MG63 (cell line): ENCODE measurements at regions not wholly inside any gene's neighbourhood (a gene's known extent, or its start where the extent isn't known, plus 50 kb on each side); places are given as distances from the start of the nearest gene placed in this dataset.

Source experiments
- DNase-seq: peaks from one replicate; pipeline ENCODE4 v3.0.0-alpha.2; 2020
- H3K27me3 ChIP-seq: fragments of 250-450 bp; sonication (Bioruptor Pico); 2 replicates; pipeline ENCODE4 v1.5.1; 2020; ENCODE audit warnings: mild to moderate bottlenecking, moderate library complexity
- H3K36me3 ChIP-seq: fragments of 250-450 bp; sonication (Bioruptor Pico); 2 replicates; pipeline ENCODE4 v1.5.1; 2020; ENCODE audit warnings: mild to moderate bottlenecking, moderate library complexity
- H3K4me3 ChIP-seq: fragments of 250-450 bp; sonication (Bioruptor Pico); 2 replicates; pipeline ENCODE4 v1.5.1; 2020; ENCODE audit warnings: mild to moderate bottlenecking, moderate library complexity
- H3K9me3 ChIP-seq: fragments of 250-450 bp; sonication (Bioruptor Pico); 2 replicates; pipeline ENCODE4 v1.5.1; 2020; ENCODE audit warnings: mild to moderate bottlenecking, moderate library complexity

- Histone ChIP-seq H3K9me3 (no peaks in the 10 kb centered on the region), H3K27me3 (peaks cover 10% of the 10 kb centered on the region; the same call in 1 of the 2 replicates), H3K4me3 (no peak overlapping the region), H3K36me3 (no peaks in the 10 kb centered on the region)
- DNase-seq, result no peak
Measured at GRCh38 chr3:162136136-162136535, 639.5 kb downstream of the OTOL1 start.

GRCh38 chr3:162138509-162138908 lies 641.9 kb downstream of the OTOL1 start:
- no peak overlapping the region for H3K4me3 ChIP-seq
- 0 out of 2 replicates have a peak, but pooled peaks cover 2% of the 10 kb centered on the region for H3K27me3 ChIP-seq
- H3K36me3 ChIP-seq, result no peaks in the 10 kb centered on the region
- no peaks in the 10 kb centered on the region for H3K9me3 ChIP-seq
- no peak for DNase-seq

GRCh38 chr3:162139841-162140240 lies 643.2 kb downstream of the OTOL1 start:
- no peak overlapping the region for H3K4me3 ChIP-seq
- H3K36me3 ChIP-seq, result no peaks in the 10 kb centered on the region
- no peak for DNase-seq
- no peaks in the 10 kb centered on the region for H3K9me3 ChIP-seq
- no peaks in the 10 kb centered on the region for H3K27me3 ChIP-seq

- peak; percentile 3 for DNase-seq
- Histone ChIP-seq H3K36me3 (no peaks in the 10 kb centered on the region), H3K27me3 (no peaks in the 10 kb centered on the region), H3K9me3 (no peaks in the 10 kb centered on the region), H3K4me3 (no peak overlapping the region)
Measured at GRCh38 chr3:162141272-162141791, 644.7 kb downstream of the OTOL1 start.

- Histone ChIP-seq H3K27me3 (no peaks in the 10 kb centered on the region), H3K4me3 (no peak overlapping the region), H3K9me3 (no peaks in the 10 kb centered on the region), H3K36me3 (no peaks in the 10 kb centered on the region)
- no peak for DNase-seq
Measured at GRCh38 chr3:162142511-162142910, 645.9 kb downstream of the OTOL1 start.

GRCh38 chr3:162143180-162143579 lies 646.6 kb downstream of the OTOL1 start:
- no peaks in the 10 kb centered on the region for H3K9me3 ChIP-seq
- DNase-seq, result no peak
- no peaks in the 10 kb centered on the region for H3K27me3 ChIP-seq
- no peak overlapping the region for H3K4me3 ChIP-seq
- H3K36me3 ChIP-seq, result no peaks in the 10 kb centered on the region

- H3K4me3 ChIP-seq, result no peak overlapping the region
- no peaks in the 10 kb centered on the region for H3K36me3 ChIP-seq
- H3K9me3 ChIP-seq, result no peaks in the 10 kb centered on the region
- H3K27me3 ChIP-seq, result no peaks in the 10 kb centered on the region
- DNase-seq, result no peak
Measured at GRCh38 chr3:162147996-162148395, 651.4 kb downstream of the OTOL1 start.

GRCh38 chr3:162150790-162151189 lies 654.2 kb downstream of the OTOL1 start:
- Histone ChIP-seq H3K4me3 (no peak overlapping the region), H3K27me3 (no peaks in the 10 kb centered on the region), H3K9me3 (no peaks in the 10 kb centered on the region), H3K36me3 (no peaks in the 10 kb centered on the region)
- no peak for DNase-seq

GRCh38 chr3:162152636-162153035 lies 656.0 kb downstream of the OTOL1 start:
- Histone ChIP-seq H3K9me3 (no peaks in the 10 kb centered on the region), H3K36me3 (no peaks in the 10 kb centered on the region)

GRCh38 chr3:162161595-162161994 lies 665.0 kb downstream of the OTOL1 start:
- Histone ChIP-seq H3K9me3 (no peaks in the 10 kb centered on the region), H3K27me3 (no peaks in the 10 kb centered on the region), H3K36me3 (no peaks in the 10 kb centered on the region), H3K4me3 (no peak overlapping the region)
- DNase-seq, result no peak

More at GRCh38 chr3:162152636-162153035, 656.0 kb downstream of the OTOL1 start:
- H3K4me3 ChIP-seq, result no peak overlapping the region
- no peak for DNase-seq
- no peaks in the 10 kb centered on the region for H3K27me3 ChIP-seq

GRCh38 chr3:162165346-162165745 lies 668.7 kb downstream of the OTOL1 start:
- DNase-seq, result no peak
- no peaks in the 10 kb centered on the region for H3K36me3 ChIP-seq
- H3K4me3 ChIP-seq, result no peak overlapping the region
- H3K9me3 ChIP-seq, result no peaks in the 10 kb centered on the region
- H3K27me3 ChIP-seq, result no peaks in the 10 kb centered on the region

- Histone ChIP-seq H3K36me3 (no peaks in the 10 kb centered on the region), H3K4me3 (no peak overlapping the region), H3K27me3 (no peaks in the 10 kb centered on the region), H3K9me3 (no peaks in the 10 kb centered on the region)
- no peak for DNase-seq
Measured at GRCh38 chr3:162166543-162166942, 669.9 kb downstream of the OTOL1 start.

GRCh38 chr3:162168715-162169114 lies 672.1 kb downstream of the OTOL1 start:
- H3K9me3 ChIP-seq, result no peaks in the 10 kb centered on the region; the same call in 1 of the 2 replicates
- no peak for DNase-seq
- H3K4me3 ChIP-seq, result no peak overlapping the region
- no peaks in the 10 kb centered on the region for H3K36me3 ChIP-seq
- H3K27me3 ChIP-seq, result no peaks in the 10 kb centered on the region

GRCh38 chr3:162170581-162170980 lies 674.0 kb downstream of the OTOL1 start:
- Histone ChIP-seq H3K4me3 (no peak overlapping the region), H3K9me3 (no peaks in the 10 kb centered on the region; the same call in 1 of the 2 replicates), H3K27me3 (no peaks in the 10 kb centered on the region), H3K36me3 (no peaks in the 10 kb centered on the region)
- DNase-seq, result no peak

GRCh38 chr3:162171970-162172369 lies 675.4 kb downstream of the OTOL1 start:
- H3K4me3 ChIP-seq, result no peak overlapping the region
- no peaks in the 10 kb centered on the region; the same call in 1 of the 2 replicates for H3K9me3 ChIP-seq
- no peaks in the 10 kb centered on the region for H3K27me3 ChIP-seq
- H3K36me3 ChIP-seq, result no peaks in the 10 kb centered on the region
- no peak for DNase-seq

- no peaks in the 10 kb centered on the region; the same call in 1 of the 2 replicates for H3K9me3 ChIP-seq
- no peaks in the 10 kb centered on the region for H3K27me3 ChIP-seq
- H3K36me3 ChIP-seq, result no peaks in the 10 kb centered on the region
- H3K4me3 ChIP-seq, result no peak overlapping the region
- DNase-seq, result no peak
Measured at GRCh38 chr3:162175145-162175544, 678.5 kb downstream of the OTOL1 start.

GRCh38 chr3:162175878-162176277 lies 679.3 kb downstream of the OTOL1 start:
- Histone ChIP-seq H3K36me3 (no peaks in the 10 kb centered on the region), H3K9me3 (no peaks in the 10 kb centered on the region; the same call in 1 of the 2 replicates), H3K4me3 (no peak overlapping the region), H3K27me3 (no peaks in the 10 kb centered on the region)
- no peak for DNase-seq

GRCh38 chr3:162183440-162183839 lies 686.8 kb downstream of the OTOL1 start:
- DNase-seq, result no peak
- H3K9me3 ChIP-seq, result no peaks in the 10 kb centered on the region; the same call in 1 of the 2 replicates
- H3K4me3 ChIP-seq, result no peak overlapping the region
- H3K36me3 ChIP-seq, result no peaks in the 10 kb centered on the region
- no peaks in the 10 kb centered on the region for H3K27me3 ChIP-seq
